HG03342 (cell line): ENCODE measurements at regions not wholly inside any gene's neighbourhood (a gene's known extent, or its start where the extent isn't known, plus 50 kb on each side); places are given as distances from the start of the nearest gene placed in this dataset.

Experiments
- ATAC-seq: cut with Tn5 transposase; IDR thresholded peaks from one replicate; pipeline ENCODE4 v1.9.1; 2021; ENCODE audit warnings: mild to moderate bottlenecking, moderate library complexity; ENCODE audit not compliant: unreplicated experiment

GRCh38 chr12:24424889-24425600 is 475.6 kb upstream of the SOX5 start:
- no peak for ATAC-seq

DNA sequence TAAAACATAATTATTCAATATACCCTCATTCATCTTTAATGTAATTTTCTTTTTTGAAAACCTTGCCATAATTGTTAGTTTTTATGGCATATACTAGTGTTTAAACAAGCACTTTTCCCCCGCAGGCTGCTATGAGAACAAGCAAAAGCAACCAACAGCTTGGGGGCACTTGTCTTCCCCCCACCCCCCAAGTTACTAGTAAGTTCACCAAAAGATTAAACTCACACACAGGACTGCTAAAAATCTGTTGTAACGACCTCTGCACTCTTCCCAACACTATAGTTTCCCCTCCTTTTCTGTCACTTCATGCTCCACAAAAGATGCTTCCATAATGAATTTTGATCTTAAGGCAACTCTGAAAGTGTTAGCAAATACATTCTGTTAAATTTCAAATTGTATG is 474.9 kb upstream of the SOX5 start:
- ATAC-seq, result no peak

DNA sequence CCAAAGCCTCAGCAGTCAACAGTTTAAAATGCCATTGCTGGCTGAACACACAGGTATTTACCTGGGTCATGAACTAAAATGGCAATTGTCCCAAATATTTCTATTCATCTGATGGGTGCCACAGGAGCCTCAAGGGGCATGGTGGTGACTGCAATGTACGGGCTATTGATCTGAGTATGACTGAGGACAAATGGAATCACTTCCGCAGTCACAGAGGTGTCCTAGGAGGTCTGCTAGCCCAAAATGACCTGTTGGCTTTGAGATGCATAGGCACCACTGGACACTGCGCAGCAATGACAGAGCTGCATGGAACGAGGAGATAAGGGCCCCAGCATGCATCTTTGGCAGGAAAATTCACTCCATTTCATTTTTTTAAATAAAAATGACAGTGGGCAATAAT is 474.1 kb upstream of the SOX5 start:
- no peak for ATAC-seq

DNA sequence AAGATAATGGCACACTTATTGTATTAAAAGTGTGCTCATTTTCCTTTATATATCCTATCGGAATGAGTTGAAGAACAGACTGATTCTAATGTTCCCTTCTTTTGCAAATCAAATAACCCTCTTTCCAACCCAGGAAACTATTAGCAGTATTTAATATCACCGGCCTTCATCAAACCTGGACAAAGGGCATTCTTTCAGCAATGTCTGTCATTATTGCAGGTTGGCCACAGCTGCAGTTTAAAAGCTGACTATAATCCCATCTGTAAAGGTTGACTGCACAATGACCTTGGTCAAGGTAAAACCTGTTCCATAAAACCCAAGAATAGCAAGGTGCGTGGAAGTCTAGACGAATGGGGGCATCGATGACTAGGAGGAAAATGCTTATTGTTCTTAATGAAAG is 472.3 kb upstream of the SOX5 start:
- ATAC-seq, result no peak

GRCh38 chr12:24418157-24418556 is 468.7 kb upstream of the SOX5 start:
- no peak for ATAC-seq

DNA sequence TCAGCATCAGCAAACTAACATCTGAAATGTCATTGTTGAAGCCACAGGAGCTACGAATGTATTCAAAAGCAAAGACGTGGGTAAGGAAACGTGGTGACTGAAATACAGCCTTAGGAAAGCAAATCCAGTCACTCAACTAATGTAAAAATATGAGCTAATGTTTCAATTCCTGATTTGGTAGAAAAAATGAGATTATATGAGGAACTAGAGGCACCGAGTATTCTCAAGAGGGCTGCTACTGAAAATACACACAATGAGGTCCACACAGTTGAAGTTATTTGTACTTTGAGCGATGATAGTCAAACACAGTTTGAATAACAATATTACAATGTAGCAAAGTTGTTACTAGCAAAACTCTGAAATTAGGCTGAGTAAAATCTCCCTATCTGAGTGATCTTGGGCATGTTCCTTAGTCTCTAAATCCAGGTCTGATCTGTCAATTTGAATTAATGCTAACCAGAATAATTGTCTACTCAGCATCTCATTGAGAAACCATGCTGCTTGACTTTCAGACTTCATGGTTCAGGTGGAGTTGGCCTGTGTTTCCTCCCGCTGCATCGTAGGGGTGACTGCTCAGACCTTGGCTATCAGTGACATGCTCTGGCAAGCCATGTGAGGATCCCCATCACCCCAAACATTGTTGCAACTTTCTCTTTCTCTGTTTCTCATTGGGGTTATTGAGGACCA is 467.1 kb upstream of the SOX5 start:
- ATAC-seq, result no peak

- no peak for ATAC-seq
Observed at GRCh38 chr12:24415934-24416333, 466.5 kb upstream of the SOX5 start.

DNA sequence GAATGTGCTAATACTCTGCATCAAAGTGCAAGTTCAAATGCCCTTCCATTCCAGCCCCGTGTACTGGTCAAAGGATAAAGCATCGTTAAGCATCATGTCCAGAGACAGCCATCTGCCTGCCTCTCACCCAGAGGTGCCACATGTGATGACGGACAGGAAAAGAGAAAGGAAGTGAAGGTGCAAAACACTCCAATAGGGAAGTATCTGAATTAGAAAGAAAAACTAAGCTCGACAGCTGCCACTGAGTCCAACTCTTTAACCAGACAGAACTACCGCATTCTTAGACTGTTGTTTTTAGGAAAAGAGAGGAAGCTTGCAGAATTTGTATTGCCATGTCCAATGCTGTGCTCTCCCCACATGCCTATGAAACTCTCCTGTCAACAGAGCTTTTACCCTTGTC is 465.0 kb upstream of the SOX5 start:
- ATAC-seq, result no peak

GRCh38 chr12:24411948-24412347 is 462.5 kb upstream of the SOX5 start:
- ATAC-seq, result no peak

- ATAC-seq, result no peak
Observed at GRCh38 chr12:24409868-24410267, 460.4 kb upstream of the SOX5 start.

- ATAC-seq, result no peak
Observed at GRCh38 chr12:24408305-24408704, 458.8 kb upstream of the SOX5 start.

- ATAC-seq, result no peak
Observed at GRCh38 chr12:24407884-24408283, 458.4 kb upstream of the SOX5 start.

DNA sequence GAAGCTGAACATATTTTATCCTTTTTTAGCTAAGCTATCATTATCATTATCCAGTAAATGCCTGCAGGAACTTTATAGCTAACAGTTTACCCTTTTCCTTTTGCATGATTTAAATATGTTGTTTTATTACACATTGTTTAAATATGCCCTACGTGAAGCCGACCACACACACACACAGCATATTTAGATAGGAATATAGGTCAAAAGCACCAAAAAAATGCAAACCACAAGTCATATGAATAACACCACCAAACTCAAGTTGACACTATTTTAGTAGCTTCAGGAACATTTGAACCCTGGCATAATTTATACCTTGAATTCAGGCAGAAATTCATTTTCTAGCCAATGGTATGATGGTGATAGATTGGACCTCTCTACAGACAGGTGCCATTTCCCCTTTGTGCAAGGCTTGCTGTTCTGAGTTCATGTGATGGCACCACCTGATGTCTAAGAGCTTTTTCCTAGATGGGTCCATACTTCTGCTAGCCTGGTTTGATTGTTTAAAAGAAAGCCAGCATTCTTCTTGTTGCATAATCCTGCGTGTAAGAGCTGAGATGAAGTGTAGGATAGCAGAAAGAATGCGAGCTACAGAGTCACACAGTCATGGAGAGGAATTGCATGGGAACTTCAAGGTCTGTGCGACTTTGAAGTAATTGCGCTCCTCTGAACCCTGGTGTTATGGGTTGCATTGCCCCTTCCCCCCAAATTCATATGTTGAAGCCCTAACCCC is 454.8 kb upstream of the SOX5 start:
- ATAC-seq, result no peak

GRCh38 chr12:24400533-24400932 is 451.1 kb upstream of the SOX5 start:
- ATAC-seq, result no peak

- peak; percentile 71 for ATAC-seq
Observed at GRCh38 chr12:24398605-24399004, 449.1 kb upstream of the SOX5 start.

DNA sequence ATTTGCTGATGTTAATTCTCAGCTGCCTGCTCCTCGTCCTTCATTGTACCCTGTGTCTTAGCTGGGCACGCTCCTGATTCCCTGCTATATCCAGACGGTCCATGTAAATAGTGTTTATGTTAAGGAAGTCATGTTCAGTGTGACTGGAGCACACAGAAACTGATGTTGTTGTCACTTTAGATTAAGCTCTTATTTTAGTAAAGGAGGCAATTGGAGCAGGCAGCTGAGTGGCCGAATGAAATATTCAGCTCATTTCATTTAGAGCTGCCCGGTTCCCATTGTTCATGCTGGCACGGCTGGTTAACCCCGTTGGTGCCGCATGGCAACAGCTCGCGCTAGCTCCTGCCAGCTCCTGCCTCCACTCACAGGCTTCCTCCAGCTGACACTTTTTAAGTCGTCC is 446.8 kb upstream of the SOX5 start:
- no peak for ATAC-seq

GRCh38 chr12:24394246-24394645 is 444.8 kb upstream of the SOX5 start:
- ATAC-seq, result no peak

- no peak for ATAC-seq
Observed at GRCh38 chr12:24393071-24393470, 443.6 kb upstream of the SOX5 start.

- no peak for ATAC-seq
Observed at GRCh38 chr12:24389394-24389793, 439.9 kb upstream of the SOX5 start.

GRCh38 chr12:24387381-24387780 is 437.9 kb upstream of the SOX5 start:
- no peak for ATAC-seq

DNA sequence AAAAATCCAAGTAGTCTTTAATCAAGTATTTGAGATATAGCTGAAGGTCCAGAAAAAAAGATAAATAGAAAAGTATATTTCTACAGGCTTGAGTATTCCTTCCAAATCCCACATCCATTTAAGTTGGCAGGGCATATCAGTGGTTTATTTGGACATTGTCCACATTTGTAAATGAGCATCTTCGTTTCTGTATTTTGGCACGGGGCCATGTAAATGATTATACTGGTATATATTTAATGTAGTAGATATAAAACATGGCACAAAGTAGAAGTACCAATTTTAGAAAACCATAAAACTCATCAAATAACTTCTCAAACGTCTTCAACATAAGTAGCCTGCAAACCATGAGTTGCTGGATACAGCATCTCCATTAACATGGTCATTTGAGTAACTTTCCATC is 437.4 kb upstream of the SOX5 start:
- ATAC-seq, result no peak

GRCh38 chr12:24381790-24382189 is 432.3 kb upstream of the SOX5 start:
- ATAC-seq, result no peak
